ENCODE measurements at regions not wholly inside any gene's neighbourhood (a gene's known extent, or its start where the extent isn't known, plus 50 kb on each side); places are given as distances from the start of the nearest gene placed in this dataset.
"Not testable (repeated sequence)": the region's sequence is repeated elsewhere in the genome, so short reads cannot be mapped to it uniquely, and the experiment has no call there.

GRCh38 chr6:121647905-121648304, 212.5 kb downstream of the GJA1 start:
- no peak for DNase-seq

- no peak for DNase-seq
These were observed 214.5 kb downstream of the GJA1 start for GRCh38 chr6:121649951-121650350.

DNA sequence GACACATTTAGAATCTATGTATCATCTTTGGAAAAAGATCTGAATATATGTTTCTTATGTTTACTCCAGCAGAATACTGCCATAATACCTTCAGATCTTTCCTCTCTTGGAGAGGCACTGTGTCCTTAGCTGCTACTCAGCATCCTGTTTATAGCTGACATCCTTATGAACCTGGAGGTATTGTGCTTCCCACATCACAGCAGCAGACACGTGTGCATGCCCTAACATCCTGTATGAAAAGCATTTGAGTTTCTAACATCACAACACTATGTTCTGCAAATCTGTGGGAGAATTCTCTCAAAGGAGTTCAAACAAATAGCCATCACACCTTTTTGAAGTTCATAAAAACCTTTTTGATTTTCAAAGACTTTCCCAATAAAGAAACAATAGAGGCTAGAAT, 216.0 kb downstream of the GJA1 start:
- no peak for DNase-seq

GRCh38 chr6:121652223-121652622, 216.8 kb downstream of the GJA1 start:
- no peak for DNase-seq

GRCh38 chr6:121652726-121653623, 217.5 kb downstream of the GJA1 start:
- no peak for DNase-seq

DNA sequence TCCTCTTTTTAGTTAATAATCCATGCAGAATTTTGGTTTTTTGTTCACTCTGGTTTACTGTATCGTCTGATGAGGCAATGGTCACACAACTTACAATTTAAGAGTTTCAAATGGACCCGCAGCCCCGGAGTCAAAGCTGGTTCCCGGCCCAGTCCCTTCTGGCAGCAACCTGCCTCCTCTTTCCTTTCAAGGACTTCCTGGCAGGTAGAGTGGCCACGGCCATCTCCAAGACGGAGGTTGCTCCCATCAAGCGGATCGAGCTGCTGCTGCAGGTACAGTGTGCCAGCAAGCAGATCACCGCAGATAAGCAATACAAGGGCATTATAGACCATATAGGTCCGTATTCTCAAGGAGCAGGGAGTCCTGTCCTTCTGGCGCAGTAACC, 218.2 kb downstream of the GJA1 start:
- no peak for DNase-seq

- DNase-seq, result no peak
These were observed 222.5 kb downstream of the GJA1 start for GRCh38 chr6:121657972-121658371.

GRCh38 chr6:121660277-121660676, 224.8 kb downstream of the GJA1 start:
- DNase-seq, result no peak

DNA sequence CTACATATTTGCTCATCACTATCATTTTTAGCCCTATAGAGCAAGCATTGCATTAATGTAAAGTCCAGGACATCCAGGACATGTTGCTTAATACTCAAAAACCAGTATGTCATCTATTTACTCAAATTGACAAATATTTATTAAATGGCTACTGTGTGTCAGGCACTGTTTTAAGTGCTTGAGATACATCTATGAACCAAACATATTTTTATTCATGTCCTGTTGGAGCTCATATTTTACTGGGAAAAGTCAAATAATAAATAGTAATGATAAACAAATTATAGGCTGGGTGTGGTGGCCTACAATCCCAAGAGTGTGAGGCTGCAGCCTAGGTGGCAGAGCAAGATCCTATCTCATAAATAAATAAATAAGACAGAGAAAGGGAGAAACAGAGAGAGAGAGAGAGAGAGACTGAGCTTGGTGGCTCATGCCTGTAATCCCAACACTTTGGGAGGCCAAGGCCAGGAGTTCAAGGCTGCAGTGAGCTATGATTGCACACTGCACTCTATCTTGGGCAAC, 227.9 kb downstream of the GJA1 start:
- no peak for DNase-seq

- no peak for DNase-seq
These were observed 228.7 kb downstream of the GJA1 start for GRCh38 chr6:121664158-121664557.

DNA sequence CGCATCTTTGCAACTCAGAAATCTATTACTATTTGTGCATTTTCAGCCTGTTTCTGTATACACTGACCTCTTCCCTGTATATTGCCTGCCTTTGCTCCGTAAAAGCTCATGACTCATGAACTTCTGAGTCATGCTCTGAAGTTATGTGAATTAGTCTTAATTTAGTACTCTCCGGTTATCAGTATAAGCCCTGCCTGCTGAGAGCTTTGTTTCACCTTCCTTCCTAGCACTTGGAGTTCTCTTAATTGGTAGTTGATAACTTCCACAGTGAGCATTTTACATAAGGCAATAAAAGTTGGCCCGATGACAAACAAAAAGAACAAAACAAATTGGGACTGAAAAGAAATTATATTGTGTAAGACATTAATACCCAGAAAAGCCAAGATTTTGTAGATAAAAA, 231.4 kb downstream of the GJA1 start:
- DNase-seq, result peak; percentile 42

DNA sequence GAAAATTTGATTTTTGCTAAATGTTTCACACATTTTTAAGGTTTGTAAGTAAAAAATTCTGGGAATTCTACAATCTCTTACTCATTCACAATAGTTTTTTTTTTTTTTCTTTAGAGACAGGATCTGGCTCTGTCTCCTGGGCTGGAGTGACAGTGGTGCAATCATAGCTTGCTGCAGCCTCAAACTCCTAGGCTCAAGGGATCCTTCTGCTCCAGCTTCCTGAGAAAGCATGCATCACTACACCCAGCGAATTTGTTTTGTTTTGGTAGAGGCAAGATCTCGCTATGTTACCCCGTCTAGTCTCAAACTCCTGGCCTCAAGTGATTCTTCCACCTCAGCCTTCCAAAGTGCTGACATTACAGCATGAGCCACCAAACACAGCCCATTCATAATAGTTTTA, 232.8 kb downstream of the GJA1 start:
- no peak for DNase-seq

GRCh38 chr6:121670511-121670910, 235.1 kb downstream of the GJA1 start:
- no peak for DNase-seq

DNA sequence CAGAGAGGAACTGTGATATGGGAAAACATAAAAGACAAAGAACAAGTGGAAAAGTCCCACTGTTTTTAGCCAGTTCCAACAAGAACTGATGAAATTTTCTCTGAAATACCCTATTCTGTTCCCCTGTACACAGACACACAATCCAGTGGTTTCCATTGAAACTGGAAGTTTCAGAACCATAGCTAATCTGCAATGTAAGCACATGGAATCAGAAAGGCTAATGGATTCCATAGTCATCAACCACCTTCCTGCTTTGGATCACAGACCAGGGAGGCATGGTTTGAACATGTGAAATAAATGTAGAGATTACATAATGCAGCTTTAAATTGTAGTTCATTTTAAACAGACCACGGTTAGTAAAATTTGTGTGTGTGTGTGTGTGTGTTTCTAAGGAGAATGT, 242.1 kb downstream of the GJA1 start:
- DNase-seq, result no peak

- no peak for DNase-seq
These were observed 242.8 kb downstream of the GJA1 start for GRCh38 chr6:121678245-121678644.

DNA sequence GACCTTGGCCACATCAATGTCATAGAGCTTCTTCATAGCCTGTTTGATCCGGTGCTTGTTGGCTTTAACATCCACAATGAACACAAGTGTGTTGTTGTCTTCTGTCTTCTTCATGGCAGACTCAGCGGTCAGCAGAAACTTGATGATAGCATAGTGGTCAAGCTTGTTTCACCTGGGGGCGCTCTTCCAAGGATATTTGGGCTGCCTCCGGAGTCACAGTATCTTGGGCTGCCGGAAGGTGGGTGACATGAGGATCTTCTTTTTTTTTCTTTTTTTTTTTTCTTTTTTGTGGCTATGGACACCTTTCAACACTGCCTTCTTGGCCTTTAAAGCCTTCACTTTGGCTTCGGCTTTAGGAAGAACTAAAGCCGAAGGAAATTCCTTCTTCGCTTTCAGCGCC, 244.6 kb downstream of the GJA1 start:
- DNase-seq, result no peak

- no peak for DNase-seq
These were observed 247.2 kb downstream of the GJA1 start for GRCh38 chr6:121682666-121683065.

DNA sequence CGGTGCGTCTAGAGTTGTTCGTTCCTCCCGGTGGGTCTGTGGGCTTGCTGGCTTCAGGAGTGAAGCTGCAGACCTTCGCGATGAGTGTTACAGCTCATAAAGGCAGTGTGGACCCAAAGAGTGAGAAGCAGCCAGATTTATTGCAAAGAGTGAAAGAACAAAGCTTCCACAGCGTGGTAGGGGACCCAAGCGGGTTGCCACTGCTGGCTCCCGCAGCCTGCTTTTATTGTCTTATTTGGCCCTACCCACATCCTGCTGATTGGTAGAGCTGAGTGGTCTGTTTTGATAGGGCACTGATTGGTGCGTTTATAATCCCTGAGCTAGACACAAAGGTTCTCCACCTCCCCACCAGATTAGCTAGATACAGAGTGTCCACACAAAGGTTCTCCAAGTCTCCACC, 250.4 kb downstream of the GJA1 start:
- DNase-seq, result not testable (repeated sequence)

DNA sequence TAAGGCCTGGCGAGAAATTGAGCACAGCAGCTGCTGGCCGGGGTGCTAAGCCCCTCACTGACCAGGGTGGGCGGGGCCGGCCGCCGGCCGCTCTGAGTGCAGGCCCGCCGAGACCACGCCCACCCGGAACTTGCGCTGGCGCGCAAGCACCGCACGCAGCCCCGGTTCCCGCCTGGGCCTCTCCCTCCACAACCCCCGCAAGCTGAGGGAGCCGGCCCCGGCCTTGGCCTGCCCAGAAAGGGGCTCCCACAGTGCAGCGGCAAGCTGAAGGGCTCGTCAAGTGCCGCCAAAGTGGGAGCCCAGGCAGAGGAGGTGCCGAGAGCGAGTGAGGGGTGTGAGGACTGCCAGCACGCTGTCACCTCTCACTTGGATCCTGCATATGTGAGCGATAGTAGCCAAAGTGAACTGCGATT, 251.2 kb downstream of the GJA1 start:
- DNase-seq, result no peak

DNA sequence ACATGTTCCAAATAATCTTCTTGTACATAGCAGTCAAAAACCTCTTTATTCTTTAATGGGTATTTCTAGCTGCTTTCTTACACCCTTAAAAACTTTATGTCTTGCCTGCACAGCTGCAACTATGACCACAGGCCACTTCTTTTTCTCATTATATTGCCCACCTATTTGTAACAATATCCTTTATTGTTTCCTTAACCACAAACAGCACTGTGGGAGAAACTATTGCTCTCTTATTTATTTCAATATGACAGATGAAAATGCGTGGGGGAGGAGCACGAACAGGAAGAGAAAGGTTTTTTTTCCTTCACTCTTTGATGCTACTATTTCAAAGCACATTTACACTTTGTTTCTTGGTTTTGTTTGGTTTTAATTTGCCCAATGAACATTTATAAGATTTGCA, 253.5 kb downstream of the GJA1 start:
- no peak for DNase-seq

GRCh38 chr6:121691126-121691551, 255.7 kb downstream of the GJA1 start:
- no peak for DNase-seq

- no peak for DNase-seq
These were observed 258.9 kb downstream of the GJA1 start for GRCh38 chr6:121694389-121694788.

DNA sequence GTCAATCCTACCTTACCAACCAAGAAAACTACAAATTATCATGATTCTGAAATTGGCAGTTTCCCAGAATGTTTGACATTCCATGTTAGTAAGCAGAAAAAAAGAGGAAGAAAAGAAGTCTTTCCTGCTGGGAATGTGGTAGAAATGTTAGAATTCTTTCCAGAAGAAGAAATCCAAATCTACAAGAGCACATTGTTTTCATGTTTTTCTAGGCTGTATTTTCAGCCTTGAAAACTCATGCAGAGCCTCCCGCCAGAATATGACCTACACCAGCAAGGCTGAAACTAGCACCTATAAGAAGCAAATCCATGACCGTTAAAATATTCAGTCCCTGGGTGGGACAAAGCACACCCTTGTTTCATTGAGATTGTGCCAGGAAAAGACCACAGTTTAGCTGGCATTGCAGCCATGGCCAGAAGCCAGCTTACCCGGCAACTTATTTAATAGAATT, 259.4 kb downstream of the GJA1 start:
- no peak for DNase-seq

- DNase-seq, result no peak
These were observed 259.9 kb downstream of the GJA1 start for GRCh38 chr6:121695329-121695728.

GRCh38 chr6:121697921-121698320, 262.5 kb downstream of the GJA1 start:
- DNase-seq, result no peak

Measured in hematopoietic multipotent progenitor cell treated with erythropoietin and hydrocortisone succinate and interleukin-3 and kit ligand, for 8 days (in vitro differentiated cells).